LNCaP clone FGC (cell line): ENCODE measurements at regions not wholly inside any gene's neighbourhood (a gene's known extent, or its start where the extent isn't known, plus 50 kb on each side); places are given as distances from the start of the nearest gene placed in this dataset.
"Not testable (repeated sequence)": the region's sequence is repeated elsewhere in the genome, so short reads cannot be mapped to it uniquely, and the experiment has no call there.

Experiments used
- DNase-seq: peaks from one replicate; pipeline ENCODE4 v3.0.0-alpha.2; 2011; ENCODE audit warnings: low read depth
- H3K4me3 ChIP-seq: 2 replicates; pipeline ENCODE4 v1.5.1; 2011; ENCODE audit warnings: mild to moderate bottlenecking, low read depth, low read length, control low read depth
- TF ChIP-seq, protein P1 (sequence below): IDR thresholded peaks from 2 replicates; pipeline ENCODE4 v1.5.1; 2012; ENCODE audit warnings: mild to moderate bottlenecking; ENCODE audit not compliant: control insufficient read depth, insufficient read depth; ENCODE audit errors: extremely low read depth

DNA sequence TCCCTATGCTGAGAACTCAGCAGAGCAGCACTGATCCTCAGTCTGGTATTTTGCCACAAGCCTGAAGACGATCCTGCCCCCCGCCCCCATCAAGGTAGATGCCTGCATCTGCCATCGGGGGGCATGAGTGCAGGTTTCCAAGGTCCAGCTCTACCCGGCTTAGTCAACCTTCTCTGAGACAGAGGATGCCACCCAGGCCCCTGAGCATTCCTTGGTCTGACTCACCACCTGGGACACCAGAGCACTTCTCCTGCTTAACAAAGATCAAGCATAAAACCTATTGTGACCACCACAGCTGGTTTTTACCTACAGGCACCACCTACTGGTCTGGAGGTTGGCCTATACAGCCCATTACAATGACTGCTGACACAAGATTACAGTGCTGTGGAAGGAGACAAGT is 1168.1 kb downstream of the PCDH19 start:
- DNase-seq, result no peak
- H3K4me3 ChIP-seq, result no peak overlapping the region
- TF ChIP-seq, protein P1, sequence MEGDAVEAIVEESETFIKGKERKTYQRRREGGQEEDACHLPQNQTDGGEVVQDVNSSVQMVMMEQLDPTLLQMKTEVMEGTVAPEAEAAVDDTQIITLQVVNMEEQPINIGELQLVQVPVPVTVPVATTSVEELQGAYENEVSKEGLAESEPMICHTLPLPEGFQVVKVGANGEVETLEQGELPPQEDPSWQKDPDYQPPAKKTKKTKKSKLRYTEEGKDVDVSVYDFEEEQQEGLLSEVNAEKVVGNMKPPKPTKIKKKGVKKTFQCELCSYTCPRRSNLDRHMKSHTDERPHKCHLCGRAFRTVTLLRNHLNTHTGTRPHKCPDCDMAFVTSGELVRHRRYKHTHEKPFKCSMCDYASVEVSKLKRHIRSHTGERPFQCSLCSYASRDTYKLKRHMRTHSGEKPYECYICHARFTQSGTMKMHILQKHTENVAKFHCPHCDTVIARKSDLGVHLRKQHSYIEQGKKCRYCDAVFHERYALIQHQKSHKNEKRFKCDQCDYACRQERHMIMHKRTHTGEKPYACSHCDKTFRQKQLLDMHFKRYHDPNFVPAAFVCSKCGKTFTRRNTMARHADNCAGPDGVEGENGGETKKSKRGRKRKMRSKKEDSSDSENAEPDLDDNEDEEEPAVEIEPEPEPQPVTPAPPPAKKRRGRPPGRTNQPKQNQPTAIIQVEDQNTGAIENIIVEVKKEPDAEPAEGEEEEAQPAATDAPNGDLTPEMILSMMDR, result no peak

DNA sequence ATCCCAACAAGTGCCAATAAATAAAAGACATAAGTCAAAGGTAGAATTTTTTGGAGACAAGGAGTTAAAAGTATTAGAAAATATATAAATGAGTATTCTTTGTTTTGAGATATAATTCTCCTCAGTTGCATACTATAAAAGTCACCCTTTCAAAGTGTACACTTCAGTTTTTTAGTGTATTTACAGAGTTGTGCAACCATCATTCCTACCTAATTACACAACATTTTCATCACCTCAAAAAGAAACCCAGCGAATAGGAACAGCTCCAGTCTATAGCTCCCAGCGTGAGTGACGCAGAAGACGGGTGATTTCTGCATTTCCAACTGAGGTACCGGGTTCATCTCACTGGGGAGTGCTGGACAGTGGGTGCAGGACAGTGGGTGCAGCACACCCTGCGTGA is 1175.7 kb downstream of the PCDH19 start:
- H3K4me3 ChIP-seq, DNase-seq: not testable (repeated sequence)

DNA sequence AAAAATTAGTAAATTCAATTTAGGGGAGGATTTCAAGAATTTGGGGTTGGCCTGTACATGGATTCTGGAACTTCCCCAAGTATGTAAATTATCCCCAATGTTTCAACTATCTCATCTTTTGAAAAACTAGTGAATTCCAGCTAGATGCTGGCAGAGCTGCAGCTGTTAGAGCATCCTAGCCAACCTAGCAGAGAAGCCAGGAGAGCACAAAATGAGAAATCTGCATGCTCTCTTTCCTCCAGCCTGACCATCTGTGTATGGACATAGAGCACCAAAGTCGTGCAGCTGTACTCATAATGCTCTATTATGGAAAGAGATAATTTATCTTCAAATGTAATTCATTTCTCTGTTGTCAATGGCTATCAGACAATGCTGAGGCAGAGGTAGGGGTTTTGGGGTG is 1217.7 kb downstream of the PCDH19 start:
- TF ChIP-seq, protein P1, result no peak
- H3K4me3 ChIP-seq, result no peak overlapping the region
- DNase-seq, result no peak

DNA sequence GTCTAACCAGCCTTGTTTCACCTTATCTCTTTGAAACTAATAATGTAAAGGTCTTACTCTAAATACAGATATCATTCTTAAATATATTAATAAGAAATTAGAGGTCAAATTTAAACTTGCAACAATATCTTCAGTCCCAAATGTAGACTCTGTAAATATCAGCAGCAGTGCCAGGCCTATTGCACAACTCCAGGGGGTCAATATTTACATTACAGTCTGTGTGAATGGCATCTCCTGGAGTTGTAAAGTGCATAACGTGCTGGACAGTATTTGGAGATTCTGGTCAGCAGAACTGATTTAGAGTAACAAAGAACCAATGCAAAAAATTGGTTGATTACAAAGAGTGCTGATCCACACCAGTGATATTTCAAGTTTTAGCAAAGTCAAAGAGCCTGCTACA is 1225.9 kb downstream of the PCDH19 start:
- no peak for DNase-seq
- TF ChIP-seq, protein P1, result no peak
- H3K4me3 ChIP-seq, result no peak overlapping the region

DNA sequence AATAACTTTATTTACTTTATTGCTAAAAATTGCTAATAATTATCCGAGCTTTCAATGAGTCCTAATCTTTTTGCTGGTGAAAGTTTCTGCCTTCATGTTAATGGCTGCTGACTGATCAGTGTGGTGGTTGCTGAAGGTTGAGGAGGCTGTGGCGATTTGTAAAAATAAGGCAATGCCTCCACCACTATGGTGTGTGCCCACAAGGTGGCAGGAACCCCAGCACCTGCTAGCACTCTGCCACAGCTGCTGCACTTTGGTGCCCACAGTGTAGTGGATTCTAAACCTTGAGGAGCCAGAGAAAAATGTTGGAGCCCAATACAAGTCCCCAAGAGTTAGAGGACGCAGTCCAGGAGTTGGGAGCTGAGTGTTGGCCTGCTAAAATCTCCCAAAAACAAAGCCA is 1237.1 kb downstream of the PCDH19 start:
- H3K4me3 ChIP-seq, result no peak overlapping the region
- no peak for DNase-seq
- TF ChIP-seq, protein P1, result 0 out of 2 replicates have a peak, but pooled peaks have one; percentile 19

DNA sequence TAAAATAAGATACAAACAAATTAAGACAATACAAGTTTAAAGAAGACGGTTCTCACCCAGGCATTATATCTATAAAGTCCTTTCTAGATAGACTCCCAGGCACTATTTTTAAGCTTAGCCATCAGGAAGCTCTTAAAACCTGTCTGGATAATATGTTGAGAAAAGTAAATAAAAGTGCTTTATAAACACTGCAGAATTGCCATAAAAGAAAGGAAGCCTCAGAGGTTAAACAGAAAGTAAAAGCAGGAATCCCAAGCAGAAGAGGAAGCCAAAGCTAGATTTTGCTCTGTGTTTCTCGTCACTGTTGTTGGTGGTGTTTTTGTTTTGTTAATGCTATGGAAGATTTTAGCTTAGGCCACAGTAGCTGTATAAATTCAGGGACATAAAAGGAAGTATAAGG is 1267.3 kb downstream of the PCDH19 start:
- DNase-seq, result no peak
- no peak overlapping the region for H3K4me3 ChIP-seq
- TF ChIP-seq, protein P1, result no peak

DNA sequence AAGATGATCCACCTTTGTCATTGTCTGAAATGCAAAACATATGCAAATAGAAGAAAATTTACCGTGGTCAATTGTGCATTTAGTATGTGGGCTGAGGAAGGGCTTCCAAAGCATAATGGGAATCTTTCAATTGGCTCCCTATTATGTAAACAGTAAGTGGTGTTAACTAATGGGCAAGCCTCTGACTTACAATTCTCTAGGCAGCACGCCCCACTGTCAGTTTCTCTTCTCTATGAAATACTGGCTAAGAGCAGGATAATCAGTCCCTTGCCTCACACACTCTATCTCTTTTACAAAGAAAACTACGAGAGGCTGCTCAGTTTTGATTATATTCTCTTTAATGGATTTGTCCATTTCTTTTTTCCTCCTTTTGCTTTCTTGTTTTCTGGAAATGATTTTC is 1272.6 kb downstream of the PCDH19 start:
- H3K4me3 ChIP-seq, result no peak overlapping the region
- no peak for DNase-seq
- TF ChIP-seq, protein P1, result no peak

DNA sequence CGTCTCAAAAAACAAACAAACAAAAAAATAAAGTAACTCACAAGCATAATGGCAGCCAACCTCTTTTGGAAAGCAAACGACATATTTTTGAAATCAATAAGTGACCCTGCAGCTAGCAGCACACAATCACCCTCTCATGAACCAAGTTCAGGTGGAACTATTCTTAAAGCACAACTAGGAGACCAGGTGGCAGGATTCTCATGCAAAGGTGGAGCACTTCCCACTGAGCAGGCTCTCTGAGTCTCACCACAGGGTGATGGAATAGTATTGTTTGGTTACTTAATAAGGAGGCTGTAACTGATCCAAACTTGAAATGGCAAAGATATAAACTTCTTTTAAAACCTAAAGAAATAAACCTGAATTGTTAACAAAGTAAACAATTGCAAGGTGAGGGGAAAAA is 1293.1 kb downstream of the PCDH19 start:
- DNase-seq, result no peak

More for the DNA sequence above, 1293.1 kb downstream of the PCDH19 start:
- H3K4me3 ChIP-seq, result no peak overlapping the region
- TF ChIP-seq, protein P1, result no peak
